Dendritic cell treated with granulocyte-macrophage colony-stimulating factor and Interleukin-4, amounts not matched to agents 40 ng/mL and 50 ng/mL, for 4 days (primary cell): ENCODE measurements at regions not wholly inside any gene's neighbourhood (a gene's known extent, or its start where the extent isn't known, plus 50 kb on each side); places are given as distances from the start of the nearest gene placed in this dataset.
"Not testable (repeated sequence)": the region's sequence is repeated elsewhere in the genome, so short reads cannot be mapped to it uniquely, and the experiment has no call there.

Experiments
- H3K27ac Mint-ChIP-seq: one replicate; pipeline ENCODE4 v1.8.0; 2022; ENCODE audit warnings: mild to moderate bottlenecking, mixed read lengths
- H3K27me3 Mint-ChIP-seq: one replicate; pipeline ENCODE4 v1.8.0; 2022; ENCODE audit warnings: mild to moderate bottlenecking, mixed read lengths
- H3K36me3 Mint-ChIP-seq: one replicate; pipeline ENCODE4 v1.8.0; 2022; ENCODE audit warnings: low read depth, mixed read lengths
- H3K4me1 Mint-ChIP-seq: one replicate; pipeline ENCODE4 v1.8.0; 2022; ENCODE audit warnings: low read depth, mixed read lengths
- H3K4me3 Mint-ChIP-seq: one replicate; pipeline ENCODE4 v1.8.0; 2022; ENCODE audit warnings: mild to moderate bottlenecking, moderate library complexity, mixed read lengths
- H3K9me3 Mint-ChIP-seq: one replicate; pipeline ENCODE4 v1.8.0; 2022; ENCODE audit warnings: mixed read lengths
- intact Hi-C: fragments of 100-400 bp; cut with micrococcal nuclease; formaldehyde crosslinking; loops from one replicate; pipeline ENCODE4 v1.15.0; 2022

GRCh38 chr6:50330347-50330746 lies 280.6 kb upstream of the DEFB112 start:
- Mint-ChIP-seq H3K27ac (no peak overlapping the region), H3K27me3 (no peaks in the 10 kb centered on the region), H3K4me3 (no peak overlapping the region), H3K9me3 (peaks cover 25% of the 10 kb centered on the region), H3K36me3 (no peaks in the 10 kb centered on the region), H3K4me1 (no peaks in the 10 kb centered on the region)
- intact Hi-C loops = no loop called here

GRCh38 chr6:50330963-50331362 lies 281.2 kb upstream of the DEFB112 start:
- peaks cover 19% of the 10 kb centered on the region for H3K9me3 Mint-ChIP-seq
- no peak overlapping the region for H3K4me3 Mint-ChIP-seq
- no peaks in the 10 kb centered on the region for H3K4me1 Mint-ChIP-seq
- no peak overlapping the region for H3K27ac Mint-ChIP-seq
- no peaks in the 10 kb centered on the region for H3K27me3 Mint-ChIP-seq
- no peaks in the 10 kb centered on the region for H3K36me3 Mint-ChIP-seq
- intact Hi-C loops = no loop called here

GRCh38 chr6:50333696-50334095 lies 284.0 kb upstream of the DEFB112 start:
- Mint-ChIP-seq H3K4me1 (no peaks in the 10 kb centered on the region), H3K9me3 (no peaks in the 10 kb centered on the region), H3K36me3 (no peaks in the 10 kb centered on the region), H3K27ac (no peak overlapping the region), H3K4me3 (no peak overlapping the region), H3K27me3 (no peaks in the 10 kb centered on the region)
- intact Hi-C loops = no loop called here

DNA sequence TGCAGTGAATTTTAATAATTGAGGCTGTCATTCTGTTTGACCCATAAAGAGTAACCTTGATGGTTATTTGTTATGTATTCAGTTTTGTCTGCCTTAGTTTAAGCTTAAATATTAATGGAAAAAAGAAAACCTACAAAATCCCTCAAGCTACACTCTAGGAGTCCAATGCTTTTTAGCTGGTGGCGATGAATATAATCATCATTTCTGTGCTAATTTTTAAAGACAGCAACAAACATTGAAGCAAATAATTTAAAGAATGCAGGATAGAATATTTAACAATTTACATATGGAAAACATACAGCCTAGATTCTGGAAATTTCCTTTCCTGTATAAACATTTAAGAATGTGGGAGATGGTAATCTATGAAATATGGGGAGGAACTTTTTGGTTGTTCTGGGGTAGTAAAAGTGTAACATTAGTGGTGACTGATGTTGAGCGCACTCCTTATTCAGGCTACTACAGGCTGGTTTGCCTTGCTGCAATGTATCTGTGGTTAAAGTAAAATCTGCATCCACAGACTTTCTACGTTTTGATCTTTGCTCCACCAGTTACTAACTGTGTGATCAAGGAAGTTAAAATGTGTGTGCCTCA lies 287.9 kb upstream of the DEFB112 start:
- no peaks in the 10 kb centered on the region for H3K4me1 Mint-ChIP-seq

DNA sequence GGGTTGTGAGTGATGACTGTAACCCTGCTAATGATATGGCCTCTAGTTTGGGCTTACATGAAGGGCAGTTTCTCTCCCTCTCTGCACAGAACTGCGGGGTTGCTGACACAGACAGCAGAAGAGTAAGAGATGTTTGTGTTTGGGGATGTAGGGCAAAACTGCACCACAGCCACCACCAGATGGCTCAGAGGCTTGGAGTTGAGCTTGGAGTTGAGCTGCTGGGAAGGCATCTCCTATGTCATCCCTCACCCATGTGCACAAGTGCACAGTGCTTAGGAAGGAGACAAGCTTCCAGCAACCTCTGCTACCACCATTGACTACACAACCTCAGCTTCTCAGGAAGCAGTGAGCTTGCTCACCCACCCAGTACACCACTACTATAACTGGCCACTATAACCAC lies 303.9 kb upstream of the DEFB112 start:
- Mint-ChIP-seq H3K27ac (no peak overlapping the region), H3K4me3 (no peak overlapping the region), H3K36me3 (no peaks in the 10 kb centered on the region), H3K9me3 (peaks cover 34% of the 10 kb centered on the region), H3K27me3 (no peaks in the 10 kb centered on the region), H3K4me1 (no peaks in the 10 kb centered on the region)
- intact Hi-C loops = no loop called here

More for the DNA sequence above, 287.9 kb upstream of the DEFB112 start:
- intact Hi-C loops = no loop called here
- Mint-ChIP-seq H3K9me3 (no peaks in the 10 kb centered on the region), H3K27ac (no peak overlapping the region), H3K27me3 (no peaks in the 10 kb centered on the region), H3K4me3 (no peak overlapping the region), H3K36me3 (no peaks in the 10 kb centered on the region)

DNA sequence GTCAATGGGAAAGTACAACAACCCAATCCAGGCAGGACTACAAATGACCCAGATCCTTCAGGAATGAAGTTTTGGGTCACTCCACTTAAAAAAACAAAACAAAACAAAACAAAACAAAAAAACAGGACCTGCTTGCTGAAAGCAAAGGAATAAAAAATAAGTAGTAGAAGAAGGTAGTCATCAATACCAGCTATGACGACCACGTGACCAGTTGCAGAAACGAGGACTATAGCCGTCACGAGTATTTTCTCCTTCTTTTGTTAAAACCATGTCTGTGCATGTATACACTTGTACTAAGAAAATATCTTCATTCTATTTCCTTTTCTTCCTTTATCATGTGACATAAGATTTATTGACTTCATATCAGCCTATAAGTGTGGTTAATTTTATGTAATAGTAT lies 308.4 kb upstream of the DEFB112 start:
- Mint-ChIP-seq H3K9me3 (peaks cover 42% of the 10 kb centered on the region), H3K36me3 (no peaks in the 10 kb centered on the region), H3K4me3 (no peak overlapping the region), H3K4me1 (no peaks in the 10 kb centered on the region), H3K27ac (no peak overlapping the region), H3K27me3 (no peaks in the 10 kb centered on the region)
- intact Hi-C loops = no loop called here

GRCh38 chr6:50361641-50362331 lies 312.1 kb upstream of the DEFB112 start:
- intact Hi-C loops = no loop called here
- H3K4me1 Mint-ChIP-seq = no peaks in the 10 kb centered on the region
- H3K27ac Mint-ChIP-seq = no peak overlapping the region
- H3K36me3 Mint-ChIP-seq = no peaks in the 10 kb centered on the region
- H3K27me3 Mint-ChIP-seq = no peaks in the 10 kb centered on the region
- no peak overlapping the region for H3K4me3 Mint-ChIP-seq
- peaks cover 26% of the 10 kb centered on the region for H3K9me3 Mint-ChIP-seq

DNA sequence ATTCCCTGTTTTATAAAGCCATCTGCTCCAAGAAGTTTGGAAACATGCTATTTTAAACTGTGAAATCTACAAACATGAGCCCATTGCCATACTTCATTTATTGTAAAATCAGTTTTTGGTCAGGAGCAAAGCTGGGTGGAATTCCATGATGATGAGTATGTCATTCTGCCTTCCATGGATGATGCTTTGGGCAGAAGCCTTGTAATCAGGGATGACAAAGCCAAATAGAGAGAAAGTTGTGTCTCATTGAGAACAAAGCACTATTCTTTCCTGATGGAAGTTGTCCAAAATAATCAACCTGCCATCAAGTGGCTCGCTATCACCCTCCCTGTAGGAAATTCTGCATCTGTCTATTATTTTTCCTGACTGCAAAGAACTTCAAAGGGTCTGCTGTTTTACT lies 313.0 kb upstream of the DEFB112 start:
- no peaks in the 10 kb centered on the region for H3K36me3 Mint-ChIP-seq
- no peaks in the 10 kb centered on the region for H3K4me1 Mint-ChIP-seq
- no peak overlapping the region for H3K27ac Mint-ChIP-seq
- H3K27me3 Mint-ChIP-seq = no peaks in the 10 kb centered on the region
- H3K4me3 Mint-ChIP-seq = no peak overlapping the region
- intact Hi-C loops = no loop called here
- peaks cover 18% of the 10 kb centered on the region for H3K9me3 Mint-ChIP-seq

DNA sequence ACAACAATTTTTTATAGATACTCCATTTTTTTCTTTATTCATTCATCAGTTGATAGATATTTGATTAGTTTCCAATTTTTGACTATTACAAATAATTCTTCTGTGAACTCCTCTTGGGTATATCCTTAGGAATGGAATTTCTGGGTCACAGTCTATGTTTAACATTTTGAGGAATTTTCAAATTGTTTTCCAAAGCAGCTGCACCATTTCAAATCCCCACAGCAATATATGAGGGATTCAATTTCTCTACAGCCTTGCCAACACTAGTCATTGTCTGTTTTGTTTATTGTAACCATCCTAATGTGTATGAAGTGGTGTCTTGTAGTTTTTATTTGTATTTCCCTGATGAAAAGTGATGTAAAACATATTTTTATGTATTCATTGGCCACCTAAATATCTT lies 320.3 kb upstream of the DEFB112 start:
- Mint-ChIP-seq H3K36me3 (no peaks in the 10 kb centered on the region), H3K27me3 (no peaks in the 10 kb centered on the region), H3K9me3 (peaks cover under 1% of the 10 kb centered on the region), H3K4me3 (no peak overlapping the region), H3K4me1 (no peaks in the 10 kb centered on the region), H3K27ac (no peak overlapping the region)
- intact Hi-C loops = no loop called here

DNA sequence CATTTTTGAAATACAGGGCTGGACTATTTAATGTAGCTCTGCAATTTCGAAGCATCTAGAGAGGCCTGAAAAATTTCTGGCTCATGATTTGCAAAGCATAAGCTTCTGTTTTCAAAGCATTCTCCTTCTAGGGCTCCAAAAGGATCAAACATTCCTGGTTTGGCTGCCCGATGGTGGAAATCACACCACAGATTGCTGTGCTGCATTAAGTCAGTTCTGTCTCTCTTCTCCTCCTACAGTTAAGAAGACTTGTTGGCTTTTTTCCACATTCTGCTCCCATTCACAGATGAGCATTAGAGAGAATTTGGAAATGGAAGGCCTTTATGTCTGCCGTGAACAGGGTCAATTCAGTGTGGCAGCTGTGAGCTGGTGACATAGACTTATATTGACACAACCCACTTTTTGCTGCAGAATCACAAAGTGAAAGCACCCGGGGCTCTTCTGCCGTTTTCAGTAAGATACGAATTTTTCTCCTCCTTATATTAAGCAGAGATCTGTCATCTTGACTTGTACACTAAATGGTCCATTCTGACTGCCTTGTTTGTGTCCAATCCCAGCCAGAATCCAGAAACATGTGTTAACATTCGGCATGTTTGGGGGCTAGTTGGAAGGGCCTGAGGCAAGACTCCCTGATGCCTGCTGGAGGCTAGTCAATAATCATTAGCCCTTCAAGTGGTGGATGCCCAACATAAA lies 330.8 kb upstream of the DEFB112 start:
- intact Hi-C loops = no loop called here
- peaks cover 11% of the 10 kb centered on the region for H3K9me3 Mint-ChIP-seq
- no peak overlapping the region for H3K27ac Mint-ChIP-seq
- H3K4me1 Mint-ChIP-seq = no peaks in the 10 kb centered on the region
- H3K27me3 Mint-ChIP-seq = no peaks in the 10 kb centered on the region
- H3K4me3 Mint-ChIP-seq = no peak overlapping the region
- no peaks in the 10 kb centered on the region for H3K36me3 Mint-ChIP-seq

DNA sequence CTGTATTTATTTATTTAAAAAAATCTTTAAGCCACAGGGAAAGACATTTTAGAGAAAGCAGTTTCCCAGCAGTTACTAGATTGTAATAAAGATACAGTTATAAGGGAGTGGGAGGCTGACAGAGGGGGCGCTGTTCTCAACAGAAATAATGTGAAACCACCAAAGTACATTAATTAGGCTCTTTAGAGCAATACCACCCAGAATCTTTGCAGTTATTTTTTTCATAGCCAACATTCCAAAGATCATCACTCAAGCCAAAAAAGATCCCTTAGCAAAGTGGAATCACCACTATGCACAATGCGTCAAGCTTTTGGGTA lies 331.3 kb upstream of the DEFB112 start:
- H3K9me3 Mint-ChIP-seq = peaks cover 6% of the 10 kb centered on the region
- H3K4me3 Mint-ChIP-seq = no peak overlapping the region

DNA sequence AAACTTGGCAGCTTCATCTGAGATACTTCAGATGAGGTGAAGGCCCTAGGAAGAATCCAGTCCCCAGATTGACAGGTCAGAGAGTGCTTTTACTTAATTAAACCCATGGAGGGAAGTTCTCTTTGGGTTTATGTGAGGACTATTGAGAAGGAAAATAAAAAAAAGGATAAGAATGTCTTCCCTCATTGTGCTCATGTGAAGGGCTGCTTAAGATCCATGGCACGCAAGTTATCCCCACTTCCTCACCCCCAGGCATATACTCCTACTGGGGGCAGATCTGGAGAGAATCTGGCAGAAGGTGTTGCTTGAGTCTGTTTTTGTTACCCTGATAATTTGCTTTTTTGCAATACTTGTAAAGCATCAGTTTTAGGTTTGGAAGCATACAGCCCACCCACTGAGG lies 322.9 kb upstream of the TFAP2D start:
- H3K27ac Mint-ChIP-seq = no peak overlapping the region
- no peaks in the 10 kb centered on the region for H3K36me3 Mint-ChIP-seq
- H3K4me1 Mint-ChIP-seq = no peaks in the 10 kb centered on the region
- no peak overlapping the region for H3K4me3 Mint-ChIP-seq
- intact Hi-C loops = no loop called here
- H3K9me3 Mint-ChIP-seq = no peaks in the 10 kb centered on the region
- no peaks in the 10 kb centered on the region for H3K27me3 Mint-ChIP-seq

More for the DNA sequence above, 331.3 kb upstream of the DEFB112 start:
- no peak overlapping the region for H3K27ac Mint-ChIP-seq
- no peaks in the 10 kb centered on the region for H3K27me3 Mint-ChIP-seq
- no peaks in the 10 kb centered on the region for H3K4me1 Mint-ChIP-seq
- intact Hi-C loops = no loop called here
- no peaks in the 10 kb centered on the region for H3K36me3 Mint-ChIP-seq

GRCh38 chr6:50394139-50394538 lies 319.2 kb upstream of the TFAP2D start:
- intact Hi-C loops, H3K4me3 Mint-ChIP-seq, H3K27ac Mint-ChIP-seq: not testable (repeated sequence)

DNA sequence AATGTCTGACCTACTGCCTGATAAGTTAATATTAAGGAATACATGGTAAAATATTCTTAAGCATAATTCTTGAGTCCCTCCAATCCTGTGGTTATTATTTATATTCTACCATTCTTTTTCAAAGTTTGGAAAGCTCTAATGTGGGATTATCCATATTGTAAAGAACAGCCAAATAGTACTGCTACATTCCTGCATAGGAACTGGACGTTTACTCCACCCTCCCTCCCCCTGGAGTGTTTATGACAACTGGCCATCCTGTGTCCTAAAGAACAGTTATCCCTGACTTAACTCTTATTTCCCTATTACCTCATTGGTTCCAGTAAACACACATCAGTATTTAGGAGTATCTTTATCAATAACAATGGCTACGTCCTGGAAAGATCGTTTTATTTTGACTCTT lies 308.7 kb upstream of the TFAP2D start:
- Mint-ChIP-seq H3K4me3 (no peak overlapping the region), H3K4me1 (no peaks in the 10 kb centered on the region), H3K9me3 (no peaks in the 10 kb centered on the region), H3K27me3 (no peaks in the 10 kb centered on the region), H3K27ac (no peak overlapping the region), H3K36me3 (no peaks in the 10 kb centered on the region)
- intact Hi-C loops = no loop called here

More at GRCh38 chr6:50394139-50394538, 319.2 kb upstream of the TFAP2D start:
- H3K27me3 Mint-ChIP-seq, H3K36me3 Mint-ChIP-seq, H3K4me1 Mint-ChIP-seq, H3K9me3 Mint-ChIP-seq: not testable (repeated sequence)

GRCh38 chr6:50410579-50410978 lies 302.7 kb upstream of the TFAP2D start:
- Mint-ChIP-seq H3K27me3 (no peaks in the 10 kb centered on the region), H3K27ac (no peak overlapping the region), H3K36me3 (no peaks in the 10 kb centered on the region), H3K4me1 (no peaks in the 10 kb centered on the region), H3K9me3 (no peaks in the 10 kb centered on the region), H3K4me3 (no peak overlapping the region)
- intact Hi-C loops = no loop called here
